ENCODE measurements at regions not wholly inside any gene's neighbourhood (a gene's known extent, or its start where the extent isn't known, plus 50 kb on each side); places are given as distances from the start of the nearest gene placed in this dataset.
A peak's percentile ranks its signal among the peaks of the same experiment; 100 is the strongest.

DNA sequence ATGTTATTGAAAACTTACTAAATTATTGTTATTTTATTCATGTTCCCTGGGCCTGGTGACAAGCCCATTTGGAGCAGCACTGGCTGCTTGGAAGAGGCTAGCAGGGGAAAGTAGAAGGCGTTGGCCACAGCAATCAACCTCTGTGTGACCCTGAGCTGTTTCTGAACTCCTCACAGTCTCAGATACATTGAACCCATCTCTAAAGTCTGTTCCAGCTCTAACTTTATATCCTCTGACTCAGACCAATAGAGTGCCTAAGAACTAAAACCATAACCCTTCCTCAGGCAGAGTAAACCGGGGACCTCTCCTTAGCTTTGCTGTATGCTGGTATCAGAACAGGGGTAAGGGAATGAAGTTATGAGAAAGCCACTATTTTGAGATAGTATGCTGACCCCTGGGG is 96.4 kb upstream of the NOL4 start (continued):
- TF ChIP-seq, protein P1, sequence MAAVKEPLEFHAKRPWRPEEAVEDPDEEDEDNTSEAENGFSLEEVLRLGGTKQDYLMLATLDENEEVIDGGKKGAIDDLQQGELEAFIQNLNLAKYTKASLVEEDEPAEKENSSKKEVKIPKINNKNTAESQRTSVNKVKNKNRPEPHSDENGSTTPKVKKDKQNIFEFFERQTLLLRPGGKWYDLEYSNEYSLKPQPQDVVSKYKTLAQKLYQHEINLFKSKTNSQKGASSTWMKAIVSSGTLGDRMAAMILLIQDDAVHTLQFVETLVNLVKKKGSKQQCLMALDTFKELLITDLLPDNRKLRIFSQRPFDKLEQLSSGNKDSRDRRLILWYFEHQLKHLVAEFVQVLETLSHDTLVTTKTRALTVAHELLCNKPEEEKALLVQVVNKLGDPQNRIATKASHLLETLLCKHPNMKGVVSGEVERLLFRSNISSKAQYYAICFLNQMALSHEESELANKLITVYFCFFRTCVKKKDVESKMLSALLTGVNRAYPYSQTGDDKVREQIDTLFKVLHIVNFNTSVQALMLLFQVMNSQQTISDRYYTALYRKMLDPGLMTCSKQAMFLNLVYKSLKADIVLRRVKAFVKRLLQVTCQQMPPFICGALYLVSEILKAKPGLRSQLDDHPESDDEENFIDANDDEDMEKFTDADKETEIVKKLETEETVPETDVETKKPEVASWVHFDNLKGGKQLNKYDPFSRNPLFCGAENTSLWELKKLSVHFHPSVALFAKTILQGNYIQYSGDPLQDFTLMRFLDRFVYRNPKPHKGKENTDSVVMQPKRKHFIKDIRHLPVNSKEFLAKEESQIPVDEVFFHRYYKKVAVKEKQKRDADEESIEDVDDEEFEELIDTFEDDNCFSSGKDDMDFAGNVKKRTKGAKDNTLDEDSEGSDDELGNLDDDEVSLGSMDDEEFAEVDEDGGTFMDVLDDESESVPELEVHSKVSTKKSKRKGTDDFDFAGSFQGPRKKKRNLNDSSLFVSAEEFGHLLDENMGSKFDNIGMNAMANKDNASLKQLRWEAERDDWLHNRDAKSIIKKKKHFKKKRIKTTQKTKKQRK (IDR thresholded peaks at IDR 0.05; ENCODE audit: low read depth, low read length): no peak
- TF ChIP-seq NFYA (IDR thresholded peaks at IDR 0.05; ENCODE audit: borderline replicate concordance, low read depth, low read length) (no peak), ZNF687 (IDR thresholded peaks at IDR 0.05) (no peak), RB1 (IDR thresholded peaks at IDR 0.05; ENCODE audit: borderline replicate concordance) (no peak), MYB (IDR thresholded peaks at IDR 0.05; ENCODE audit: borderline replicate concordance, low read depth, low read length) (no peak), EP300 (IDR thresholded peaks at IDR 0.05; ENCODE audit: borderline replicate concordance in 1 of 2, control insufficient read depth in 1 of 2, low read depth in 2 of 2, low read length in 2 of 2) (no peak), RELB (IDR thresholded peaks at IDR 0.05; ENCODE audit: low read depth) (no peak), E4F1 (IDR thresholded peaks at IDR 0.05; ENCODE audit: borderline replicate concordance, partially characterized antibody) (no peak), POLR2A (IDR thresholded peaks at IDR 0.05; ENCODE audit: low read depth, low read length) (no peak), SMC3 (IDR thresholded peaks at IDR 0.05; ENCODE audit: borderline replicate concordance, low read length) (0 out of 2 replicates have a peak, but pooled peaks have one; percentile 2), HCFC1 (IDR thresholded peaks at IDR 0.05; ENCODE audit: low read length) (no peak), USF1 (IDR thresholded peaks at IDR 0.05; ENCODE audit: borderline replicate concordance, extremely low read length, insufficient read depth, low read depth, low read length) (no peak), SREBF1 (IDR thresholded peaks at IDR 0.05; ENCODE audit: low read length) (no peak)

Measured in GM12878 (cell line).